Epithelial cell of prostate (primary cell): ENCODE measurements at regions not wholly inside any gene's neighbourhood (a gene's known extent, or its start where the extent isn't known, plus 50 kb on each side); places are given as distances from the start of the nearest gene placed in this dataset.
"Not testable (repeated sequence)": the region's sequence is repeated elsewhere in the genome, so short reads cannot be mapped to it uniquely, and the experiment has no call there.

ENCODE experiments used
- DNase-seq: peaks from one replicate; pipeline ENCODE4 v3.0.0-alpha.2; 2011; ENCODE audit warnings: low read depth, low spot score
- H3K27ac ChIP-seq: fragments of 450-650 bp; 2 replicates; pipeline ENCODE4 v1.5.1; 2017; ENCODE audit warnings: mild to moderate bottlenecking

DNA sequence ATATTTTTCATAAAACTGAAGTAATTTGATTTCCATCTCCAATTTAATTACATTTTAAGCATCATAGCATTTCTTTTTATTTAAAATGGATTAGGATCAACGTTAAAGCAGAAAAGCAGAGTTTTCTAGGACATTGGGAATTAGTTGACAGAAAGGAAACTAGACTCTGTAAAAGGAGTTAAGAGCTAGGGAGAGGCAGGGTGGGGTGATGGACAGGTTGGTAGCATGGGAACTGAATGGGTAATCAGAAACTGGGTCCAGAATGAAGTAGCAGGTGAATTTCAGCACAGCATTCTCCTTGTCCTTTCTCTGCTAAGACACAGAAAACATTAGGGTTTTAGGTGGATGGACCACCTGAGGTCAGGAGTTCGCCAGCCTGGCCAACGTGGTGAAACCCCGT lies 97.6 kb downstream of the ANAPC4 start:
- no peak for DNase-seq
- no peak overlapping the region for H3K27ac ChIP-seq

DNA sequence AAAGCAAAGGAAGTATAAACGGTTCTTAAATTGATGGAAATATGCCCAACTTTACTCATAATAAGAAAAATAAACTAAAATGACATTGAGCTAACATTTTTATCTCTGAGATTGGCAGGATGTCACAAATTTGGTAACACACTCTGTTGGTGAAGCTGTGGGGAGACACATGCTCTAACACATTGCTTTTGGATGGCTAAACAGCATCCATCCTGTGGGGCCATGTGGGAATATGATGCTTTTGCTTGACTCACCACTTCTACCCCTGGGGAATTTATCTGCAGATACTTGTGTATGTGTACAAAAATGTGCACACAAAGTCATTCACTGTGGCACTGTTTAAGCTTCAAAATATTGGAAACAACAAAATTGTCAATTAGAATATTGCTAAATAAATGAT lies 100.2 kb downstream of the ANAPC4 start:
- no peak overlapping the region for H3K27ac ChIP-seq
- no peak for DNase-seq

DNA sequence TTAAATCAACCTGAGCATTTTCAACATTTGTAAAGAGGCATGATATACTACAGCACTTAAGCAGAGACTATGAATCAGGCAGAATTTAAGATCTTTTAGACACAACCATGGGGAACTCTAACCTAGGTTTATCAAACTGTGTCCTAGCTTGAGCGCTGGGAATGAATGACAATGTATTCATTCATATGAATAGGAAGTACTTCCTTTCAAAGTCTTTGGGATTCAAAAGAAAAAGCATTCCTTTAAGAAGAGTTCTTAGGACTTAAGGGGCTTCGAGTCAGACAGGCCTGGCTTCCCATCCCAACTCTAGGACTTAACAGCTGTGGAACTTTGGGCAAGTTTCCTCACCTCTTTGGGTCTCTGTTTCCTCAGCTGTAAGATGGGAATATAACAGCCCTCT lies 104.6 kb downstream of the ANAPC4 start:
- DNase-seq, result no peak
- no peak overlapping the region for H3K27ac ChIP-seq

DNA sequence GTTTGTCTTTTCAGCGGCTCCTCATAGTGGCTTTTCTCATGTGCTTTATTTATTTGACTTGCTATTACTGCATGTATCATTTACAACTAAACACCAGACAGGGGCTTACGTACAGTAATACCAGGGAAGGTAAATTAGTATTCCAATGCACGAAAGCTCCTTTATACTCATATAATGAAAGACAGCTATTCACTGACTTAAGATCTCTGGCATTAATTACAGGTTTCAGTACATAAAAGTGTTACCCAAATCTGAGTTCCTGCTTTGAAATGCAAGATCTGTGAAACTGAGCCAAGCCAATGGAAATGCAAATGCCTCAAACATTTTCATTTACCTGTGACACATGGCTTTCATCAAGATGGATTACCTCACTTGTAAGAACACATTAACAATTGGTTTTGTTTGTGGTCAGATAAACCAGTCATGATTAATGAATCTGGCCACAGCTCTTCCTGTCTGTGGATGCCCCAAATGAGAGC lies 107.2 kb downstream of the ANAPC4 start:
- peak; percentile 76 for DNase-seq
- H3K27ac ChIP-seq, result peak overlapping the region; percentile 38

DNA sequence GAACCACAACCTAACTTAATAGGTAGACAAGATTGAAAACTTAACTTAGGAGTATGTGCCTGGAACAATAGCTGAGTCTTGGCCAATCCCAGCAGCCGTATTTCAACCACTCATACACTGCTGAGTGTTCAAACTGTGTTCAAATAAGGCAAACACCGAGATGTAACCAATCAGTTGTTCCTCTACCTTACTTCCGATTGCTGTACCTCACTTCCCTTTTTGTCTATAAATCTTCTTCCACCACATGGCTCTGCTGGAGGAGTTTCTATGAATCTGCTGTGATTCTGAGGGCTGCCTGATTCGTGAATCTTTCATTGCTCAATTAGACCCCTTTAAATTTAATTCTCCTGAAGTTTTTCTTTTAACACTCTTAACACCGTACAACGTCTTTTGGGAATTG lies 108.0 kb downstream of the ANAPC4 start:
- no peak overlapping the region for H3K27ac ChIP-seq
- DNase-seq, result no peak

DNA sequence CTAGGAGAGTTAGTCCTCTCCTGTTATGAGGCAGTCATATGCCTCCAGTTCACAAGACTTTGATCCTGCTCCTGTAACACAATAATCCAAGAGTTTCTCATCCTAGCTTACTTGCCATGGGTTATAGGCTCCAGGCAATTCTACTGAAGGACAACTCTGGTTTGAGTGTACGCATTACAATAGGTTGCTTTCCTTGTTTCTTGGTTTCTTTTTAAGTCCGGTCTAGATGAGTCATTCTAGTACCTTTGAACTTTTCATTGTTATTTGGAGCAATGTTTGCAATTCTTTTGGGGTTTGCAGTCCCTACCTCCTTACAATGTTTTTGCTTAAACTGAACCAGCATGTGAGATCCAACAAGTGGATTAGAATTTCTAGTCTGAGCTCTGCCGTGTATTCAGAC lies 109.1 kb downstream of the ANAPC4 start:
- no peak overlapping the region for H3K27ac ChIP-seq
- DNase-seq, result no peak

DNA sequence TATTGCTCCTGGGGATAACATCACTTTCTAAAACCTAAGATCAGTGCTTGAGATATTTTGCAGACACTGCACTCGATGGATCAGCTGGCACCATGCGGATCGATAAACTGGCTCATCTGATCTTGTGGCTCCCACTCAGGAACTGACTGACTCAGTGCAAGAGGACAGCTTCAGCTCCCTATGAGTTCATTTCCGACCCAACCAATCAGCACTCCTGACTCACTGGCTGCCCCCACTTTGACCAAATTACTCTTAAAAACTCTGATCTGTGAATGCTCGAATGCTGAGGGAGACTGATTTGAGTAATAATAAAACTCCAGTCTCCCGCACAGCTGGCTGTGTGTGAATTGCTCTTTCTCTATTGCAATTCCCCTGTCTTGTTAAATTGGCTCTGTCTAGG lies 110.1 kb downstream of the ANAPC4 start:
- no peak overlapping the region for H3K27ac ChIP-seq
- no peak for DNase-seq

DNA sequence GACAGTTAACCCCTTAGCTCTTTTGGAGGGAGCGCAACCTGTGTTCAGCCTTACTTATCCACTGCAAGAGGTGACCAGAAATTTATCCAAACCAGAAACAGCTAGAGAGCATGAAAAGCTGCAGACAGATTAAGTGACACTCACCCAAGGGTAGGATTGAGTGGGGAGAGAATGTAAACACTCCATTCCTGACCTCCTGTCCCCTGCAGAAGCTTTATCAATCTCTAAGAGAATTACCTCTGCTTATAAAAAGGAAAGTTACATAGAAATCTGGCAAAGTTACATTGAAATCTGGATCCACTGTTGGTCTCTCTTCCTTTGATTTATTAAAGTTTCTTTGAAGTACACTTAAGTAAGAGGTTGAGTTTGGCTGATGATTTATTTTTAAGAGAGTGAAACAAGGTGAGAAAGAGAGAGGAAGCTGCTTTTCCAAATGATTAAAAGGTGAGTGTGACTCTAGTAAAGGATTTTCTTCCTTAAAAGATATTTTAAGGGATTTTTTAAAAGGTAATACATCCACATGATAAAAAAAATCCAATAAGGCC lies 112.3 kb downstream of the ANAPC4 start:
- H3K27ac ChIP-seq, result no peak overlapping the region
- no peak for DNase-seq

DNA sequence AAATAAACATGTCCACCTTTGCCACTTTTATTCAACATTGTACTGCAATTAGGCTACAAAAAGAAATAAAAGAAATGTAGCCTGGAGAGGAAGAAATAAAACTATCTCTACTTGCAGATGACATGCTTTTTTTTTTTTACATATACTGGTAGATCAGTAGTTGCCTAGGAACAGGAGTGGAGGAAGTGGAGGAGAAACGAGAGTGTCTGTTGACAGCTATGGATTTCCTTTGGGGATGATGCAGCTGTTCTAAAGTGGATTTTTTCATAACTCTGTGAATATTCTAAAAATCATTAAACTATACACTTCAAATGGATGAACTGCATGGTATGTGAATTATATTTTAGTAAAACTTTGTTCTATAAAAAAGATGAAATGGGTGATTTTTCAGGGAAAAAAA lies 116.4 kb downstream of the ANAPC4 start:
- DNase-seq, result no peak
- no peak overlapping the region for H3K27ac ChIP-seq

DNA sequence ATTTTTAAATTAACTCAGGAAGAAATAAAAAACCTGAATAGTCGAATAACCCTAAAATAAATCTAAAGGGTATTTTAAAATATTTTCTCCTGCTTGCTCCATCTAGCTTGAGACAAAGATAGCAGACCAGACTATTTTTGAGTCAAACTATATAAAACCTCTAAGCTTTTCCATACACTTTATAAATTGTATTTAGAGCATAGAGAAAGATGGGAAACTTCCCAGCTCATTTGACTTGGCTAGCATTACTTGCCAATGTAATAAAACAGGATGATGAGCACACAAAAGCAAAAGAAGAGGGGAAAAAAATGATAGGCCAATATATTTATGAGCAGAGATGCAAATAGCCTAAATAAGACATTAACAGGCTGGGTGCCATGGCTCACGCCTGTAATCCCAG lies 117.1 kb downstream of the ANAPC4 start:
- DNase-seq, result no peak
- no peak overlapping the region for H3K27ac ChIP-seq

DNA sequence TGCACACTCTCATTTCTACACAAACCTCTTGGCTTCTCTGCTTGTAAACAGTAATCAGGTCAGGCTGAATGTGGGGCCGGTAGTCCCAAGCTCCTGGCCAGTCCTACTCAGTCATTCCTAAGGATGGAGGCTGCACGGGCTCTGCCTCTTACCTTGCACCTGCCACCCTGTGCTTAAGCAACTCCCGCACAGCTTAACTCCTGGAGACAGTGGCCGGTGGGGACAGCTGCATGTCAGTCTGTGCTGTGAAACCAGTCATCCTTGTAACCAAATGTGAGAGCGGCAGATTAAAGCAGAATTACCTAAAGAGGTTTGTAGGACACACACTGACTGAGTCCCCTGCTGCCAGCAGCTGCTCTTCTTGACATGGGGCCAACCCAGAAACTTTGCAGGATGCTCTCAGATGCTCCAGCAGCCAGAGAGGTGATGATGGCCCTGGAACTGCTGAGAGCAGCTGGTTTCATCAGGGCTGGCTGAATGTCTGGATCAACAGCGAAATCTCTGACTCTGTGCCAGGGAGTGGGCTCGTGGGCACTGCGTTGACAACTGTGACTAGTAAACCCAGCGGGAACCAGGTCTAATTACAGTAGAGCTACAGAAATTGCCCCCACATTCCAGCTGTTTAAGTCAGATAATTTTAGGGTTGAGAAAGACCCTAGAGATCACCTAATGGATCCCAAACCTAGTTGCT lies 123.7 kb downstream of the ANAPC4 start:
- H3K27ac ChIP-seq, result no peak overlapping the region
- no peak for DNase-seq

DNA sequence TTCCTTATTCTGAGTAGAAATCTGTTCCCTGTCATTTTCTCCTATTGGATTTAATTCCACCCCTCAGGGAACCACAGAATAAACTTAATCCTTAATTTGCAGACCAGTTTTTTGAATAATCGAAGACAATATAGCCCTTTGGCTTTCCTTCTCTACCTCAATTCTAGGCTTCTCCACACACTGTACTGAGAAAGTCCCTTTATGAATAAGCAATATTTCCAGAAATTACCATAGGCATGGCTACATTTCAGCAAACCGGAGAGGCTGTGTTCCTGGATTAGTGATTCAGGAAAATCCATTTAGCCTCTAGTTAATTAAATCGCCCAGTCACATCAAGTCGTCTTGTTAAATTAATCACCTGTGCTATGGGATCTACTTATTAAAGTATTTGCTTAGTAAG lies 125.1 kb downstream of the ANAPC4 start:
- no peak overlapping the region for H3K27ac ChIP-seq
- DNase-seq, result no peak

DNA sequence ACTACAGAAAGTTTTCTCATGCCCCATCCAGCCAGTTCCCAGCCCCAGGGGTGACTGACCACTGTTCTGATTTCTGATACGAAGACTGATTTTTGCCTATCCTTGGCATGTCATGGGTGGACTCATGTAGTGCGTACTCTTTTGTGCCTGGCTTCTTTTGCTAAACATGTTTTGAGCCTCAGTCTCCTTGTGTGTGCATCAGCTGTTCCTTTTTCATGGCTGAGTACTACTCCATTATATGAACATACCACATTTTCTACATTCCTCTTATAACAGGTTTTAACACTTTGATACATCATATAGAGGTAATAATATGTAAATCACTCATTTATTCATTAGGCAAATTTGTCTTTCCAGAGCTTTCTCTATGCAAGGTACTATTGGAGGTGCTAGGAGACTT lies 126.7 kb downstream of the ANAPC4 start:
- H3K27ac ChIP-seq, result no peak overlapping the region
- no peak for DNase-seq

DNA sequence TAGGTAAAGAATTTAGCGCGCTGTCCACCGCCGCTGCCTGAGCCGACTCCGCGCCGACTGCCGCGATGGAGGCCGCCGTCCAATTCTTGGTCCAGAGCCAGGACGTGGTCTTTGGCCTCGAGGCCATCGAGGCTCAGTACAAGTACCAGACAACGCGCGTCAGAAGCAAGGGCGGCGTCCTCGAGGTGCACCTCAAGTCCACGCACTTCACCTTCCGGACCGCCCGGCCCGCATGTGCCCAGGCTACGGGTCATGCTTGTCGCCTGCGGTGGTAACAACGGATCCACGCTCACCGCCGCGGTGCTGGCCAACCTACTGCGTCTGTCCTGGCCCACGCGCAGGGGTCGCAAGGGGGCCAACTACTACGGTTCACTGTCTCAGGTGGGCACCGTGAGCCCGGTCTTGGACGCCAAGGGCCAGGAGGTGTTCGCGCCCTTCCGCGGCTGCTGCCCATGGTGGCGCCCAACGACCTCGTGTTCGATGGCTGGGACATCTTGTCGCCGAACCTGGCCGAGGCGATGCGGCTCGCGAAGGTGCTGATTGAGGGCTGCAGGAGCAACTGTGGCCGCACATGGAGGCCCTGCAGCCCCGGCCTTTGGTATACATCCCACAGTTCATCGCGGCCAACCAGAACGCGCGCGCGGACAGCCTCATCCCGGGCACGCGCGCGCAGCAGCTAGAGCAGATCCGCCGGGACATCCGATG lies 128.0 kb downstream of the ANAPC4 start:
- no peak for DNase-seq
- H3K27ac ChIP-seq, result no peak overlapping the region

DNA sequence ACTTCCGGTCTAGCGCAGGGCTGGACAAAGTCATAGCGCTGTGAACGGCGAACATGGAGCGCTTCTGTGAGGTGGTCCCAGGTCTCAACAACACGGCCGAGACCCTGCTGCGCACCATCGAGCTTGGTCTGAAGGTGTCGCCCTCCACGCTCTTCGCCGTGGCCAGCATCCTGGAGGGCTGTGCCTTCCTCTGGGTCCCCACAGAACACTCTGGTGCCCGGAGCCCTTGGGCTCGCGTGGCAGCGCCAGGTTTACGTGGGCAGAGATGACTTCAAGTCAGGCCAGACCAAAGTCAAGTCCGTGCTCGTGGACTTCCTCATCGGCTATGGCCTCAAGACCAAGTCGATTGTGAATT lies 128.6 kb downstream of the ANAPC4 start:
- DNase-seq, result no peak
- H3K27ac ChIP-seq, result no peak overlapping the region

DNA sequence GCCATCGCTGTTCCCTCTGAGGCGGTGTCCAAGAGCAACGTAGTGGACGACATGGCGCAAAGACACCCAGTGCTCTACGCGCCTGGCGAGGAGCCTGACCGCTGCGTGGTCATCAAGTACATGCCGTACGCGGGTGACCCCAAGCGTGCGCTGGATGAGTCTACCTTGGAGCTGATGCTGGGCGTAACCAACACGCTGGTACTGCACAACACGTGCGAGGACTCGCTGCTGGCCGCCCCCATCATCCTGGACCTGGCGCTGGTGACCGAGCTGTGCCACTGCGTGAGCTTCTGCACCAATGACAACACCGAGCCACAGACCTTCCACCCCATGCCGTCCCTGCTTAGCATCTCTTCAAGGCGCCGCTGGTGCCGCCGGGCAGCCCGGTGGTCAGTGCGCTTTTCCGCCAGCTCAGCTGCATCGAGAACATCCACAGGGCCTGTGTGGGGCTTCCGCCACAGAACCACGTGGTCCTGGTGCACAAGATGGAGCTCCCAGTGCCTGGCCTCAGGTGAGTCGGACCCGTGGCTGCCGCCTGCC lies 129.0 kb downstream of the ANAPC4 start:
- no peak for DNase-seq
- H3K27ac ChIP-seq, result no peak overlapping the region

DNA sequence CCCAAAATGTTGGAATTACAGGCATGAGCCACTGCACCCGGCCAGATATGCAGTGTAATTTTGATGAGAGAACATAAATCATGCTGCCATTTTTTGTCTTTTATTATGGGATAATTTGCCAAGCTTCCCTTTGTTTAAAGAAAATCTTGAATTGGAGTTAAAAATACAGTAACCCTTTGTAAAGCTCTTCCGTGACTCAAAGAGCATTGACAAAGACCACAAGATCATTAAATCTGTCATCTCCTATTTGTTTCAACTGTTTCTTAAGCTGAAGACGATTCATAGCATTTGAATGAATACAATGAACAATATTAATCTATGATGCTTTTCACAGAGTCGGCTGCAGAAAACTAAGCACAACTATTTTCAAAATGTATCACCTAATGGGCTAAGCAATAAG lies 132.6 kb downstream of the ANAPC4 start:
- no peak overlapping the region for H3K27ac ChIP-seq
- no peak for DNase-seq

DNA sequence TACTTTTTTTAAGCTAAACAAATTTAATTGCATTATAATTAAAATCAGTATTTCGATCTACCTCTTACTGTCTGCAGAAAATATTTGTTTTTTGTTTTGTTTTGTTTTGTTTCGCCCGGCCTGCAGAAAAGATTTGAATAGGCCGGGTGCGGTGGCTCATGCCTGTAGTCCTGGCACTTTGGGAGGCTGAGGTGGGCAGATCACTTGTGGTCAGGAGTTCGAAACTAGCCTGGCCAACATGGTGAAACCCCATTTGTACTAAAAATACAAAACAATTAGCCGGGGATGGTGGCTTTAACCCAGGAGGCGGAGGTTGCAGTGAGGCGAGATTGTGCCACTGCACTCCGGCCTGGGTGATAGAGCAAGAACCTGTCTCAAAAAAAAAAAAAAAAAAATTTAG lies 134.8 kb downstream of the ANAPC4 start:
- DNase-seq, H3K27ac ChIP-seq: not testable (repeated sequence)

DNA sequence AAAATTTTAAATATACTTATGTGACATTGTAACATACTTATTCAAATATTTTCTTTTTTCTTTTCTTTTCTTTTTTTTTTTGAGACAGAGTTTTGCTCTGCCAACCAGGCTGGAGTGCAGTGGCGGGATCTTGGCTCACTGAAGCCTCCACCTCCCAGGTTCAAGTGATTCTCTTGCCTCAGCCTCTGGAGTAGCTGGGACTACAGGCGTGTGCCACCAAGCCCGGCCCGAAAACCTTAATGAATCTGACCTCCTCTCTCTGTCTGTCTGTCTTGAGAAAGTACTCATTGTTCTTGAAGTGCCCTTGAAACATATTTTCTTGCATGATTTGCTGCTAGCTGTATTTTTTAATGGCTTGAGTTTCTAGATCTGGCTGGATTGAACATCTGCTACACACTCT lies 136.8 kb downstream of the ANAPC4 start:
- H3K27ac ChIP-seq, result no peak overlapping the region
- no peak for DNase-seq

DNA sequence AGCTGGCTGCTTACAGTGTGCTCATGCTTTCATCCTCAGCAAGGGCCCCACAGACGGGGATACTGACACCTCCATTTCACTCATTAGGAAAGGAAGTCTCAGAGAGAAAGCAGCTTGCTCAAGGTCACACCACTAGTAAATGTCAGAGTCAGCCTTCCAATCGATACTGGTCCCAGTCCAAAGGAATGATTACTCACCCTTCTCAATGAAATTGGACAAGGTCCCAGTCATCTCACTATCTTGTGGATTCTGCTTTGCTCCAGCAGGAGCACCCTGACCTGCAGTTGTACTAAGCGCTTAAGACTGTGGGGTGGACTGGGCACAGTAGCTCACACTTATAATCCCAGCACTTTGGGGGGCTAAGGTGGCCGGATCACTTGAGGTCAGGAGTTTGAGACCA lies 132.2 kb upstream of the SLC34A2 start:
- no peak overlapping the region for H3K27ac ChIP-seq
- no peak for DNase-seq

DNA sequence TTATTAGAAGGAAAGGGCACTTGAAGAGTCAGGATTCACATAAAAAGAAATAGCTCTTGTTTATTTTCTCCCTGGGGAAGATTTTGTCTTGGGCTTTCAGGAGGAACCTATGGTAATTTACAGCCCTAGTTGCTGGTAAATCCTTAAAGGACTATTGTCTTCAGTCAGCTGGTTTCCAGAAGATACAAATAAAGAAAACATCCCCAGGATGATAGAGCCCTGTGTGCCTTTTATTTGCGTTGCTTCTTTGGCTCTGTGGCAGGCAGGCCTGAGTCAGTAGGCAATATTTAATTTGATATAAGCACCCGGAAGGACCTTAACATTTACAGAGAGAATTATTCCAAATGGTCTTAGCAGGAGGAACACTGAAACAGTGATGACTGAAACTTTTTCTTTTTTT lies 131.0 kb upstream of the SLC34A2 start:
- no peak overlapping the region for H3K27ac ChIP-seq
- no peak for DNase-seq

DNA sequence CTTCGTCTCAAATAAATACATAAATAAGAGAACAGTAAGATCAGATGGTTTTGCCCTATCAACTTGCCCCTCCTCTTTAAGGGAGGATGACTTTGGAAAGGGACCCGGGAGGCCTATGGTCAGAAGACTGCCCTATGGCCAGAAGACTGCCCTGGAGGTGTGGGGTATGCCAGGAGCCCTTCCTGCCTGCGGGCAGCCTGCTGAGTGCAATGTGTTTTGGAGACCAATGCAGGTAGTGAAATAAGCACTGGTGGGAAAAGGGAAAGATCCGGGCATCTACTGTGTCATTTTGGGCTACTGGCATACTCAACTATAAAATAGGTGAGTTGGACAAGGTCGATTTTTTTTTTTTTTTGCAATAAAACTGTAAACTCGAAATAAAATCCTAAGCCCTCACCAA lies 129.8 kb upstream of the SLC34A2 start:
- H3K27ac ChIP-seq, result no peak overlapping the region
- no peak for DNase-seq
